RWPE2 (cell line): ENCODE measurements at regions not wholly inside any gene's neighbourhood (a gene's known extent, or its start where the extent isn't known, plus 50 kb on each side); places are given as distances from the start of the nearest gene placed in this dataset.

Experiments used
- ATAC-seq: fragments of 200-7000 bp; cut with Tn5 transposase; 3 replicates; pipeline ENCODE4 v1.9.1; 2021; ENCODE audit warnings: low read depth
- DNase-seq: peaks from one replicate; pipeline ENCODE4 v3.0.0-alpha.2; 2020; ENCODE audit warnings: low spot score
- H3K27ac ChIP-seq: fragments of 450-650 bp; 2 replicates; pipeline ENCODE4 v1.5.1; 2017; ENCODE audit warnings: mild to moderate bottlenecking; ENCODE audit not compliant: poor library complexity, severe bottlenecking
- H3K27me3 ChIP-seq: fragments of 250-450 bp; sonication (Bioruptor Pico); 2 replicates; pipeline ENCODE4 v1.5.1; 2021; ENCODE audit warnings: mild to moderate bottlenecking, moderate library complexity; ENCODE audit not compliant: insufficient read depth, poor library complexity, severe bottlenecking
- H3K36me3 ChIP-seq: fragments of 250-450 bp; sonication (Bioruptor Pico); 2 replicates; pipeline ENCODE4 v1.5.1; 2020; ENCODE audit warnings: low read depth, mild to moderate bottlenecking, moderate library complexity
- H3K4me1 ChIP-seq: fragments of 250-450 bp; sonication (Bioruptor Pico); 2 replicates; pipeline ENCODE4 v1.5.1; 2021; ENCODE audit warnings: mild to moderate bottlenecking, moderate library complexity; ENCODE audit not compliant: insufficient read depth, poor library complexity, severe bottlenecking
- H3K4me3 ChIP-seq: fragments of 250-450 bp; sonication (Bioruptor Pico); 2 replicates; pipeline ENCODE4 v1.5.1; 2021; ENCODE audit warnings: mild to moderate bottlenecking, moderate library complexity; ENCODE audit not compliant: severe bottlenecking
- H3K9me3 ChIP-seq: fragments of 250-450 bp; sonication (Bioruptor Pico); 2 replicates; pipeline ENCODE4 v1.5.1; 2021; ENCODE audit warnings: mild to moderate bottlenecking, moderate library complexity; ENCODE audit not compliant: severe bottlenecking
- TF ChIP-seq, protein P1 (sequence below): fragments of 450-650 bp; IDR thresholded peaks from one replicate; pipeline ENCODE4 v1.5.1; 2017; ENCODE audit warnings: mild to moderate bottlenecking, moderate library complexity; ENCODE audit not compliant: poor library complexity, severe bottlenecking

DNA sequence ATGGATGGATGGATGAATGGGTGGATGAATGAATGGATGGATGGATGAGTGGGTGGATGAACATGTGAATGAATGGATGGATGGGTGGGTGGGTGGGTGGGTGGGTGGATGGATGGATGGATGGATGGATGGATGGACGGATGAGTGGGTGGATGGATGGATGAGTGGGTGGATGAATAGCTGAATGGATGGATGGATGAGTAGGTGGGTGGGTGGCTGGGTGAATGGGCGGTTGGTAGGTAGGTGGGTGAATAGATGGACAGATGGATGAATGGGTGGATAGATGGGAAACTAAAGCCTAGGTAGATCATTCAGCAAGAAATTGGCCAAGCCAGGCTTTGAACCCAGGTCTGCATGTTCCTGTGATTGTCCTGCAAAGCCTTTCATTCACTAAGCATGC is 155.6 kb downstream of the WNT5A start:
- H3K36me3 ChIP-seq, result no peaks in the 10 kb centered on the region
- H3K4me3 ChIP-seq, result no peak overlapping the region
- H3K27me3 ChIP-seq, result no peaks in the 10 kb centered on the region
- TF ChIP-seq, protein P1, sequence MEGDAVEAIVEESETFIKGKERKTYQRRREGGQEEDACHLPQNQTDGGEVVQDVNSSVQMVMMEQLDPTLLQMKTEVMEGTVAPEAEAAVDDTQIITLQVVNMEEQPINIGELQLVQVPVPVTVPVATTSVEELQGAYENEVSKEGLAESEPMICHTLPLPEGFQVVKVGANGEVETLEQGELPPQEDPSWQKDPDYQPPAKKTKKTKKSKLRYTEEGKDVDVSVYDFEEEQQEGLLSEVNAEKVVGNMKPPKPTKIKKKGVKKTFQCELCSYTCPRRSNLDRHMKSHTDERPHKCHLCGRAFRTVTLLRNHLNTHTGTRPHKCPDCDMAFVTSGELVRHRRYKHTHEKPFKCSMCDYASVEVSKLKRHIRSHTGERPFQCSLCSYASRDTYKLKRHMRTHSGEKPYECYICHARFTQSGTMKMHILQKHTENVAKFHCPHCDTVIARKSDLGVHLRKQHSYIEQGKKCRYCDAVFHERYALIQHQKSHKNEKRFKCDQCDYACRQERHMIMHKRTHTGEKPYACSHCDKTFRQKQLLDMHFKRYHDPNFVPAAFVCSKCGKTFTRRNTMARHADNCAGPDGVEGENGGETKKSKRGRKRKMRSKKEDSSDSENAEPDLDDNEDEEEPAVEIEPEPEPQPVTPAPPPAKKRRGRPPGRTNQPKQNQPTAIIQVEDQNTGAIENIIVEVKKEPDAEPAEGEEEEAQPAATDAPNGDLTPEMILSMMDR, result no peak
- H3K27ac ChIP-seq, result no peak overlapping the region
- H3K9me3 ChIP-seq, result no peaks in the 10 kb centered on the region
- ATAC-seq (no peak), DNase-seq (no peak)
- peaks cover 14% of the 10 kb centered on the region for H3K4me1 ChIP-seq

DNA sequence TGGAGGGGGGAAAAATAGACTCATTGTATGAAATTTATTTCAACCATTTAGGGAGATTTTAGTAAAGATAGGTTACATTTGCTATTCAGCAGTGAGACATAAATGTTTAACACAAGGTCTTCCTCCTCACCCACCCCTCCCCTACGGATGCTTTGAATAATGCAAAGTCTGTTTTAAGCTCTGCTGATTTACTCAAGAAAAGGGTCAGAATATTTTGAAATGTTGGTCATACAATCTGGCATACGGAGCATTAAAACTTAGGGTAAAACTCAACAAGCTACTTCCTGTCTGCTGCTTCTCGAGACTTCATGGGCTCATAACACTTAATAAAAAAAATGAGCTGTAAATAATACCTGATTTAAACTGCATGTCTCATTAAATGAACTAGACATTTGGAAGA is 156.3 kb downstream of the WNT5A start:
- no peaks in the 10 kb centered on the region for H3K9me3 ChIP-seq
- TF ChIP-seq, protein P1, result no peak
- DNase-seq (no peak), ATAC-seq (no peak)
- no peaks in the 10 kb centered on the region for H3K36me3 ChIP-seq
- peak overlapping the region; percentile 70 for H3K27ac ChIP-seq
- H3K4me1 ChIP-seq, result peaks cover 14% of the 10 kb centered on the region
- H3K27me3 ChIP-seq, result no peaks in the 10 kb centered on the region
- no peak overlapping the region for H3K4me3 ChIP-seq

DNA sequence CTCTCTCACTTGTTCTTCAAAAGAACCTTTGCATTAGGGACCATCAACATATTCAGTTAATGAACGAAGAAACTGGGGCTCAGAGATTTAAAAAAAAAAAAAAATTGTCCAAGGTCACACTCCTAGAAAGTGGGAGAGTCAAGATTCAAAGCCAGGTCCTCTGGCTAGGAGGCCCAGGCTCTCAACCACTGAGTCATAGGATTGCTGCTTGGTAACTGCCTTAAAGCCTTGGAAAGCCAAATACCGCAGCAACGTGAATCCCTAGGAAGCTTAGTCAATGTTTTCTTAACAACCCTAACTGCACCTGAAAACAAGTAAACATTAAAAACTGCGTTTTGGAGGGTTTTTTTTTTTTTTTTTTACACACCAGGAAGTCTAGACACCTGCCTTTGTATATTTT is 156.8 kb downstream of the WNT5A start:
- no peaks in the 10 kb centered on the region for H3K36me3 ChIP-seq
- peak overlapping the region; percentile 70 for H3K27ac ChIP-seq
- peak; percentile 98 for ATAC-seq
- no peaks in the 10 kb centered on the region for H3K27me3 ChIP-seq
- peak; percentile 64 for DNase-seq
- peaks cover 14% of the 10 kb centered on the region for H3K4me1 ChIP-seq
- H3K9me3 ChIP-seq, result no peaks in the 10 kb centered on the region
- TF ChIP-seq, protein P1, result no peak
- H3K4me3 ChIP-seq, result no peak overlapping the region

DNA sequence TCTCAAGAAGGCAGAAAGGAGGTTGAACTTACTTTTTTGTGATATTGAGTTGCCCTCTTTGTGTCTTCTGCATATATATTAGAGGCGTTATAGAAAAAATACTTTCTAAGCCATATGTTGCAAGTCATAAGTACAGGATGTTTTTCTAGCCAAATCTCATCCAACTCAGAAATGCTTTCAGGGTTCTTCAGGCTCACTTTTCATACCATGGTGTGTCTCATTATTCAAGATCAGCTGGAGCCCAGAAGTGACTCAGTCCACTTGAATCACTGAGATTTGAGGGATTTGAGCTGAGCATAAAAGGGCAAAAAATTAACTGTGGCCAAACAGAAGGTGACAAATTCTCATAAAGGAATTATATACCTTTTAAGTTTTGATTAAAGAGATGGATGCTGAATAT is 157.3 kb downstream of the WNT5A start:
- DNase-seq (no peak), ATAC-seq (peak; percentile 85)
- Histone ChIP-seq H3K4me3 (no peak overlapping the region), H3K36me3 (no peaks in the 10 kb centered on the region), H3K4me1 (peaks cover 14% of the 10 kb centered on the region), H3K27me3 (no peaks in the 10 kb centered on the region), H3K9me3 (no peaks in the 10 kb centered on the region), H3K27ac (peak overlapping the region; percentile 70)
- TF ChIP-seq, protein P1, result no peak

DNA sequence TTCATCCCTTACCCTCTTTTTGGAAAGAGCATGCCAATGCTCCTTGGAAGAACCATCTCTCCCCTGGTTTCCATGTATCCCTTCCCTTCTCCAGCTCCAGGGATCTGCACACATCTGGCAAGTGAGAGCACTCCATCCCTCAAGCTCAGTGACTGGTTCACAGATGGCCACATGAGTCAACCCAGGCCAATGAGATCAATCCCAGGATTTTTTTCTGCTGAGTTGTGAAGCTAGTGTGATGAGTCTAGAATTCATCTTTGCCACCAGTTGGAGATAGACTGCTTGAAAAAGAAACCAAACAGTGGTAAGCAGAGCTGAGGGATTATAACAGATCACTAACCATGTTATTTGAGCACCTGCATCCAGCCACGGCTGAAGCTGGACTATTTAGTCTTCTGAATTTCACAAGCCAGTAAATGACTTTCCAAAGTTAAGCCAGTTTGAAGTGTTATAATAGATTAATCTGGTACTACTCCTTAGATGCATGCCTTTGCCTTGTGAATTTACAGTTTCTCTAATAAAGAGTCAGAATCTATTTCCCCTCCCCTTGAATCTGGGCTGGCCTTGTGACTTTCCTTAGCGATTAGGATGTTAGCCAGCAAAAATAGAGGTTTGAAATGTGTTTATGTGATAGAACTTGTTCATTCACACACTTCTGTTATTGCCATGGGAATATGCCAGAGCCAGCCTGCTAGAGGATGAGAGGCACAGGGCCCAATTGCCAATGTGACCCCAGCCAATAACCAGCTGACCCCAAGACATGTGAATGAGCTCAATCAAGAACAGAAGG is 159.8 kb downstream of the WNT5A start:
- DNase-seq, result no peak
- ATAC-seq, result no peak
- no peak overlapping the region for H3K4me3 ChIP-seq
- TF ChIP-seq, protein P1, result no peak
- H3K9me3 ChIP-seq, result no peaks in the 10 kb centered on the region
- no peaks in the 10 kb centered on the region for H3K36me3 ChIP-seq
- peaks cover 14% of the 10 kb centered on the region for H3K4me1 ChIP-seq
- no peaks in the 10 kb centered on the region for H3K27me3 ChIP-seq
- H3K27ac ChIP-seq, result no peak overlapping the region
